ENCODE measurements at regions not wholly inside any gene's neighbourhood (a gene's known extent, or its start where the extent isn't known, plus 50 kb on each side); places are given as distances from the start of the nearest gene placed in this dataset.

DNA sequence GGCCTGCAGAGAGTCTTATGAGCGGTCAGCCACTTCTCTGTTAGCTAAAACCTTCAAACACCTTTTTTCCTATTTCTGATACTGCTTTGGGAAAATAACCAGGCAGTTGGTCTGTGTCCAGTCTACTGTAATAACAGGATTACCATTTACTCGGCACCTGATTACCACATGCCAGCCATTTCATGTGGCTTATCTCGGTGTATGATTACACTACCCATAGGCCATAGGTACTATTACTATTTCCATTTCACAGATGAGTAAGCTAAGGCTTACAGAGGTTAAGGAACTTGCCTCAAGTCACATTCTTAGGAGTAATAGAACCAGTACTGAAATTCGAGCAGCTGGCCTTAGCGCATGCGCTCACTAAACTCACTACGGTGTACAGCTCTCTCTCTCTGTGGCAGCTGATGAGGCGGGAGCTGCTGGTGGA is 147.2 kb upstream of the L3MBTL4 start:
- Histone ChIP-seq H3K9ac (ENCODE audit: control insufficient read depth, extremely low read depth, insufficient read depth, low read length) (no peak overlapping the region), H3K9me3 (ENCODE audit: control insufficient read depth, low read depth, low read length) (no peaks in the 10 kb centered on the region), H3K79me2 (ENCODE audit: control insufficient read depth, insufficient read depth, low read length) (no peaks in the 10 kb centered on the region), H3K27ac (ENCODE audit: control insufficient read depth, insufficient read depth, low read length) (no peak overlapping the region), H4K20me1 (ENCODE audit: control insufficient read depth, extremely low read depth, insufficient read depth, low read length) (no peaks in the 10 kb centered on the region), H2AFZ (ENCODE audit: control insufficient read depth, low read length) (no peak overlapping the region), H3K9me1 (ENCODE audit: control insufficient read depth, extremely low read depth, insufficient read depth, low read length) (no peaks in the 10 kb centered on the region), H3K4me1 (ENCODE audit: control insufficient read depth, extremely low read depth, insufficient read depth, low read length) (peaks cover 12% of the 10 kb centered on the region), H3K36me3 (ENCODE audit: control insufficient read depth in 2 of 2, extremely low read depth in 1 of 2, insufficient read depth in 2 of 2, low read length in 2 of 2) (no peaks in the 10 kb centered on the region), H3K27me3 (ENCODE audit: control insufficient read depth, extremely low read depth, insufficient read depth, low read length) (no peaks in the 10 kb centered on the region), H3K4me2 (ENCODE audit: control insufficient read depth, extremely low read depth, insufficient read depth, low read depth, low read length) (no peak overlapping the region), H3K4me3 (ENCODE audit: control insufficient read depth in 2 of 3, extremely low read depth in 1 of 3, insufficient read depth in 2 of 3, low read depth in 1 of 3, low read length in 3 of 3) (no peak overlapping the region)
- dilution Hi-C loops (cut with MboI; ENCODE audit: extremely low pct_ligation_motif_present, low sequenced_read_pairs), result no loop called here
- DNase-seq (ENCODE audit: low read depth, low spot score) (no peak), FAIRE-seq (no peak)
- TF ChIP-seq EZH2 (IDR thresholded peaks at IDR 0.05; ENCODE audit: low read length) (no peak), CTCF (optimal IDR thresholded peaks at IDR 0.05 in 1 of 3, IDR thresholded peaks at IDR 0.05 in 1 of 3, conservative IDR thresholded peaks at IDR 0.05 in 1 of 3; ENCODE audit: extremely low read depth in 1 of 3, insufficient read depth in 2 of 3, low read length in 3 of 3) (no peak)

GRCh38 chr18:6563896-6564295 is 149.2 kb upstream of the L3MBTL4 start:
- Histone ChIP-seq H3K27me3 (ENCODE audit: control insufficient read depth, extremely low read depth, insufficient read depth, low read length) (no peaks in the 10 kb centered on the region), H2AFZ (ENCODE audit: control insufficient read depth, low read length) (no peak overlapping the region), H3K79me2 (ENCODE audit: control insufficient read depth, insufficient read depth, low read length) (no peaks in the 10 kb centered on the region), H3K4me2 (ENCODE audit: control insufficient read depth, extremely low read depth, insufficient read depth, low read depth, low read length) (no peak overlapping the region), H3K4me3 (ENCODE audit: control insufficient read depth in 2 of 3, extremely low read depth in 1 of 3, insufficient read depth in 2 of 3, low read depth in 1 of 3, low read length in 3 of 3) (no peak overlapping the region), H3K4me1 (ENCODE audit: control insufficient read depth, extremely low read depth, insufficient read depth, low read length) (peaks cover 14% of the 10 kb centered on the region), H3K9ac (ENCODE audit: control insufficient read depth, extremely low read depth, insufficient read depth, low read length) (no peak overlapping the region), H3K36me3 (ENCODE audit: control insufficient read depth in 2 of 2, extremely low read depth in 1 of 2, insufficient read depth in 2 of 2, low read length in 2 of 2) (no peaks in the 10 kb centered on the region), H3K9me1 (ENCODE audit: control insufficient read depth, extremely low read depth, insufficient read depth, low read length) (no peaks in the 10 kb centered on the region), H3K9me3 (ENCODE audit: control insufficient read depth, low read depth, low read length) (no peaks in the 10 kb centered on the region), H3K27ac (ENCODE audit: control insufficient read depth, insufficient read depth, low read length) (no peak overlapping the region), H4K20me1 (ENCODE audit: control insufficient read depth, extremely low read depth, insufficient read depth, low read length) (no peaks in the 10 kb centered on the region)
- DNase-seq (ENCODE audit: low read depth, low spot score), result no peak
- TF ChIP-seq EZH2 (IDR thresholded peaks at IDR 0.05; ENCODE audit: low read length) (no peak), CTCF (optimal IDR thresholded peaks at IDR 0.05 in 1 of 3, IDR thresholded peaks at IDR 0.05 in 1 of 3, conservative IDR thresholded peaks at IDR 0.05 in 1 of 3; ENCODE audit: extremely low read depth in 1 of 3, insufficient read depth in 2 of 3, low read length in 3 of 3) (no peak)
- no peak for FAIRE-seq
- dilution Hi-C loops (cut with MboI; ENCODE audit: extremely low pct_ligation_motif_present, low sequenced_read_pairs), result no loop called here
